GM23338 (cell line): ENCODE measurements at regions not wholly inside any gene's neighbourhood (a gene's known extent, or its start where the extent isn't known, plus 50 kb on each side); places are given as distances from the start of the nearest gene placed in this dataset.

Experiments
- ATAC-seq: fragments of 200-7000 bp; cut with Tn5 transposase; 3 replicates; pipeline ENCODE4 v1.9.1; 2020
- DNase-seq: peaks from one replicate; pipeline ENCODE4 v3.0.0-alpha.2; 2015; ENCODE audit warnings: low spot score
- H2AFZ ChIP-seq: fragments of 200-600 bp; sonication (generic); 2 replicates; pipeline ENCODE4 v1.8.0; 2016; ENCODE audit warnings: antibody characterized with exemption, mild to moderate bottlenecking, moderate library complexity
- H3F3A ChIP-seq: fragments of 200-600 bp; sonication (generic); replicated peaks from 2 replicates; pipeline ENCODE4 v1.8.0; 2017; ENCODE audit warnings: antibody characterized with exemption, mixed run types, low read depth
- H3K27ac ChIP-seq: fragments of 200-600 bp; sonication (generic); 2 replicates; pipeline ENCODE4 v1.6.1; 2016; ENCODE audit warnings: low read depth
- H3K27me3 ChIP-seq: fragments of 200-600 bp; sonication (generic); 2 replicates; pipeline ENCODE4 v1.8.0; 2016; ENCODE audit warnings: mild to moderate bottlenecking, mixed run types, moderate library complexity; ENCODE audit not compliant: insufficient read depth
- H3K36me3 ChIP-seq: fragments of 200-600 bp; sonication (generic); 2 replicates; pipeline ENCODE4 v1.8.0; 2016; ENCODE audit warnings: mild to moderate bottlenecking; ENCODE audit not compliant: insufficient read depth
- H3K4me1 ChIP-seq: fragments of 200-600 bp; sonication (generic); 2 replicates; pipeline ENCODE4 v1.8.0; 2016; ENCODE audit warnings: mild to moderate bottlenecking, moderate library complexity; ENCODE audit not compliant: insufficient read depth
- H3K4me2 ChIP-seq: fragments of 200-600 bp; sonication (generic); 2 replicates; pipeline ENCODE4 v1.7.1; 2017; ENCODE audit warnings: mixed run types
- H3K4me3 ChIP-seq: fragments of 200-600 bp; sonication (generic); 2 replicates; pipeline ENCODE4 v1.6.1; 2016; ENCODE audit warnings: mixed run types
- H3K79me2 ChIP-seq: fragments of 200-600 bp; sonication (generic); replicated peaks from 2 replicates; pipeline ENCODE4 v1.8.0; 2017; ENCODE audit warnings: mild to moderate bottlenecking; ENCODE audit not compliant: insufficient read depth
- H3K9me2 ChIP-seq: fragments of 200-600 bp; sonication (generic); 2 replicates; pipeline ENCODE4 v1.8.0; 2017; ENCODE audit not compliant: insufficient read depth
- H4K20me1 ChIP-seq: fragments of 200-600 bp; sonication (generic); replicated peaks from 2 replicates; pipeline ENCODE4 v1.8.0; 2017; ENCODE audit warnings: mild to moderate bottlenecking; ENCODE audit not compliant: insufficient read depth
- H3K27ac Mint-ChIP-seq: 2 replicates; pipeline ENCODE4 v1.8.0; 2020; ENCODE audit warnings: inconsistent platforms, mild to moderate bottlenecking, moderate library complexity, mixed read lengths
- H3K27me3 Mint-ChIP-seq: 3 replicates; pipeline ENCODE4 v1.8.0; 2022; ENCODE audit warnings: low read depth, mild to moderate bottlenecking, moderate library complexity, mixed read lengths, inconsistent platforms; ENCODE audit not compliant: insufficient read depth, poor library complexity
- H3K36me3 Mint-ChIP-seq: 3 replicates; pipeline ENCODE4 v1.8.0; 2021; ENCODE audit warnings: low read depth, mild to moderate bottlenecking, inconsistent platforms, moderate library complexity, mixed read lengths
- H3K4me1 Mint-ChIP-seq: 3 replicates; pipeline ENCODE4 v1.8.0; 2020; ENCODE audit warnings: mild to moderate bottlenecking, inconsistent platforms, mixed read lengths
- H3K4me3 Mint-ChIP-seq: 3 replicates; pipeline ENCODE4 v1.8.0; 2021; ENCODE audit warnings: moderate library complexity, mild to moderate bottlenecking, inconsistent platforms, mixed read lengths
- H3K9me3 Mint-ChIP-seq: 3 replicates; pipeline ENCODE4 v1.8.0; 2020; ENCODE audit warnings: moderate library complexity, mild to moderate bottlenecking, inconsistent platforms, mixed read lengths
- CREB1 ChIP-seq: fragments of 250-450 bp; sonication (Bioruptor Pico); IDR thresholded peaks from 2 replicates; pipeline ENCODE4 v1.5.0; 2020; ENCODE audit warnings: low read depth, mild to moderate bottlenecking, moderate library complexity
- ETS1 ChIP-seq: IDR thresholded peaks from 2 replicates; pipeline ENCODE4 v1.6.1; 2016; ENCODE audit warnings: antibody characterized with exemption
- ZNF462 ChIP-seq: fragments of 250-450 bp; sonication (Bioruptor Pico); IDR thresholded peaks from 2 replicates; pipeline ENCODE4 v1.5.0; 2020; ENCODE audit warnings: mild to moderate bottlenecking, moderate library complexity

GRCh38 chr1:219405531-219406331 lies 207.2 kb downstream of the ZC3H11B start:
- H3K9me3 Mint-ChIP-seq, result no peaks in the 10 kb centered on the region
- no peaks in the 10 kb centered on the region for H3K79me2 ChIP-seq
- H3K4me1 ChIP-seq, result peaks cover 13% of the 10 kb centered on the region
- H2AFZ ChIP-seq, result no peak overlapping the region
- DNase-seq (no peak), ATAC-seq (peak; percentile 40)
- no peaks in the 10 kb centered on the region for H4K20me1 ChIP-seq
- no peaks in the 10 kb centered on the region for H3K27me3 Mint-ChIP-seq
- H3F3A ChIP-seq, result no peaks in the 10 kb centered on the region
- no peak overlapping the region for H3K27ac Mint-ChIP-seq
- H3K36me3 Mint-ChIP-seq, result no peaks in the 10 kb centered on the region
- H3K27me3 ChIP-seq, result no peaks in the 10 kb centered on the region
- no peak overlapping the region for H3K27ac ChIP-seq
- H3K4me3 ChIP-seq, result no peak overlapping the region
- TF ChIP-seq ZNF462 (CRISPR knock-in tag) (no peak), CREB1 (CRISPR knock-in tag) (no peak)
- H3K4me2 ChIP-seq, result peak overlapping the region; percentile 29; the same call in 1 of the 2 replicates
- H3K9me2 ChIP-seq, result no peaks in the 10 kb centered on the region
- no peak overlapping the region for H3K4me3 Mint-ChIP-seq
- no peaks in the 10 kb centered on the region for H3K36me3 ChIP-seq
- H3K4me1 Mint-ChIP-seq, result peaks cover 16% of the 10 kb centered on the region; the same call in 2 of the 3 replicates

- no peaks in the 10 kb centered on the region for H3K27me3 ChIP-seq
- H3K36me3 ChIP-seq, result no peaks in the 10 kb centered on the region
- no peak overlapping the region for H3K27ac ChIP-seq
- H3K27me3 Mint-ChIP-seq, result no peaks in the 10 kb centered on the region
- no peak overlapping the region for H3K4me2 ChIP-seq
- peaks cover 16% of the 10 kb centered on the region for H3K4me1 Mint-ChIP-seq
- no peaks in the 10 kb centered on the region for H3F3A ChIP-seq
- no peak for ATAC-seq
- H3K79me2 ChIP-seq, result no peaks in the 10 kb centered on the region
- H4K20me1 ChIP-seq, result no peaks in the 10 kb centered on the region
- H3K4me3 ChIP-seq, result no peak overlapping the region
- no peak overlapping the region for H2AFZ ChIP-seq
- no peaks in the 10 kb centered on the region for H3K9me2 ChIP-seq
- no peaks in the 10 kb centered on the region for H3K9me3 Mint-ChIP-seq
- no peak for DNase-seq
- no peak overlapping the region for H3K4me3 Mint-ChIP-seq
- no peaks in the 10 kb centered on the region for H3K36me3 Mint-ChIP-seq
- H3K4me1 ChIP-seq, result peaks cover 13% of the 10 kb centered on the region
- 0 out of 2 replicates have a peak overlapping the region, but pooled peaks have one; percentile 52 for H3K27ac Mint-ChIP-seq
- TF ChIP-seq ETS1 (no peak), ZNF462 (CRISPR knock-in tag) (no peak)
Measured at GRCh38 chr1:219404629-219405028, 208.3 kb downstream of the ZC3H11B start.
